GM23338 (cell line): ENCODE measurements at regions not wholly inside any gene's neighbourhood (a gene's known extent, or its start where the extent isn't known, plus 50 kb on each side); places are given as distances from the start of the nearest gene placed in this dataset.

Source experiments
- CREB1 ChIP-seq: fragments of 250-450 bp; sonication (Bioruptor Pico); IDR thresholded peaks from 2 replicates; pipeline ENCODE4 v1.5.0; 2020; ENCODE audit warnings: low read depth, mild to moderate bottlenecking, moderate library complexity
- EZH2 ChIP-seq: fragments of 200-600 bp; sonication (generic); IDR thresholded peaks from one replicate; pipeline ENCODE4 v1.8.0; 2017; ENCODE audit warnings: antibody characterized with exemption, mild to moderate bottlenecking, low read depth; ENCODE audit not compliant: unreplicated experiment
- EZH2phosphoT487 ChIP-seq: fragments of 200-600 bp; sonication (generic); IDR thresholded peaks from one replicate; pipeline ENCODE4 v1.8.1; 2018; ENCODE audit warnings: antibody characterized with exemption; ENCODE audit not compliant: unreplicated experiment
- JUNB ChIP-seq: IDR thresholded peaks from one replicate; pipeline ENCODE4 v1.6.1; 2016; ENCODE audit warnings: antibody characterized with exemption; ENCODE audit not compliant: unreplicated experiment
- NANOG ChIP-seq: IDR thresholded peaks from 2 replicates; pipeline ENCODE4 v1.6.1; 2016; ENCODE audit warnings: antibody characterized with exemption, borderline replicate concordance
- POLR2AphosphoS5 ChIP-seq: IDR thresholded peaks from 2 replicates; pipeline ENCODE4 v1.6.1; 2016; ENCODE audit warnings: antibody characterized with exemption, low read depth
- STAT1 ChIP-seq: IDR thresholded peaks from one replicate; pipeline ENCODE4 v1.6.1; 2016; ENCODE audit warnings: antibody characterized with exemption; ENCODE audit not compliant: unreplicated experiment
- ZNF331 ChIP-seq: fragments of 250-450 bp; sonication (Bioruptor Pico); IDR thresholded peaks from 2 replicates; pipeline ENCODE4 v1.5.0; 2020; ENCODE audit warnings: low read depth, mild to moderate bottlenecking, moderate library complexity
- TF ChIP-seq, protein P1 (sequence below), 2 experiments: fragments of 200-600 bp in 1 of 2; sonication (generic) in 1 of 2; conservative IDR thresholded peaks; 2 replicates each; pipeline versions ENCODE4 v1.5.1 to v1.6.1; 2016 to 2017; ENCODE audit warnings: antibody characterized with exemption in 2 of 2, low read depth in 2 of 2, mild to moderate bottlenecking in 2 of 2, moderate library complexity in 1 of 2
- TF ChIP-seq, protein P2 (sequence below): IDR thresholded peaks from 2 replicates; pipeline ENCODE4 v1.6.1; 2016; ENCODE audit warnings: antibody characterized with exemption
- TF ChIP-seq, protein P3 (sequence below): IDR thresholded peaks from one replicate; pipeline ENCODE4 v1.6.1; 2018; ENCODE audit warnings: antibody characterized with exemption; ENCODE audit not compliant: unreplicated experiment
- TF ChIP-seq, protein P4 (sequence below): fragments of 250-450 bp; sonication (Bioruptor Pico); IDR thresholded peaks from 2 replicates; pipeline ENCODE4 v1.5.0; 2020; ENCODE audit warnings: mild to moderate bottlenecking, moderate library complexity

DNA sequence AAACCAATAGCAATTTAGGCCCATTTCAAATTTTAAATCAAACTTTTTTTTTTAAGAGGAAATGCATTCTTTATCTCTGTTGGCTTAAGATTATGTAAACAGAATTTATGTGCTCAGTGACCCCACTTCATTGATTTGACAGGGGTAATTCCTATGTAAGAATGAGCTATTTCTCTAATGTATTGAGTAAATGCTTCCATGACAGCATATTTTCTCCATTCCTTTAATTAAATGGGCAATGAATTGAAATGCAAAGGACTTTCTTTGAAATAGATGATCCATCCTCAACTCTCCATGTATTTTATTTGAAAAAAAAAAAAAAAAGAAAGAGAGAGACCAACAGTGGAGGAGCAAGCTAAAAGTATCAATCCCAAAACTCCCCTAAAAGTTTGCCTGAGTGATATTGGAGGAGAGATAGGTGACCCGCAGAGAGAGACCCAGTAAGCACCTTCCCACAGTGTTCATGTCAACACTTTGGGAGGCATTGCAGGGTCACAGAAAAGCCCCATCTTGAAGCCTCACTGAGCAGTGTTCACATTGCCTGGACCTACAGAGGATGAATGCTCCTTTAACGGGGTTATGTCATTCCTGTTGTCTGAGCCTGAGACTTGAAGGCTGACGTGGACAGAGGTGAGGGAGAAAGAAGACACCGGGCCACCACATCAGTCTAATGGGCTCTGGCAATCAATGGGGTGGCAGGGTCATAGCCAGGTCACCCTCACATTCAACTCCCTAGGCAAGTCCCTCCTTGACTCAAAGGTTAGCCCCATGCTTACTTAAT, 176.0 kb downstream of the SHOX2 start:
- TF ChIP-seq, protein P1, sequence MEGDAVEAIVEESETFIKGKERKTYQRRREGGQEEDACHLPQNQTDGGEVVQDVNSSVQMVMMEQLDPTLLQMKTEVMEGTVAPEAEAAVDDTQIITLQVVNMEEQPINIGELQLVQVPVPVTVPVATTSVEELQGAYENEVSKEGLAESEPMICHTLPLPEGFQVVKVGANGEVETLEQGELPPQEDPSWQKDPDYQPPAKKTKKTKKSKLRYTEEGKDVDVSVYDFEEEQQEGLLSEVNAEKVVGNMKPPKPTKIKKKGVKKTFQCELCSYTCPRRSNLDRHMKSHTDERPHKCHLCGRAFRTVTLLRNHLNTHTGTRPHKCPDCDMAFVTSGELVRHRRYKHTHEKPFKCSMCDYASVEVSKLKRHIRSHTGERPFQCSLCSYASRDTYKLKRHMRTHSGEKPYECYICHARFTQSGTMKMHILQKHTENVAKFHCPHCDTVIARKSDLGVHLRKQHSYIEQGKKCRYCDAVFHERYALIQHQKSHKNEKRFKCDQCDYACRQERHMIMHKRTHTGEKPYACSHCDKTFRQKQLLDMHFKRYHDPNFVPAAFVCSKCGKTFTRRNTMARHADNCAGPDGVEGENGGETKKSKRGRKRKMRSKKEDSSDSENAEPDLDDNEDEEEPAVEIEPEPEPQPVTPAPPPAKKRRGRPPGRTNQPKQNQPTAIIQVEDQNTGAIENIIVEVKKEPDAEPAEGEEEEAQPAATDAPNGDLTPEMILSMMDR (conservative IDR thresholded peaks at IDR 0.05; ENCODE audit: low read depth in 2 of 2): no peak
- TF ChIP-seq, protein P2, sequence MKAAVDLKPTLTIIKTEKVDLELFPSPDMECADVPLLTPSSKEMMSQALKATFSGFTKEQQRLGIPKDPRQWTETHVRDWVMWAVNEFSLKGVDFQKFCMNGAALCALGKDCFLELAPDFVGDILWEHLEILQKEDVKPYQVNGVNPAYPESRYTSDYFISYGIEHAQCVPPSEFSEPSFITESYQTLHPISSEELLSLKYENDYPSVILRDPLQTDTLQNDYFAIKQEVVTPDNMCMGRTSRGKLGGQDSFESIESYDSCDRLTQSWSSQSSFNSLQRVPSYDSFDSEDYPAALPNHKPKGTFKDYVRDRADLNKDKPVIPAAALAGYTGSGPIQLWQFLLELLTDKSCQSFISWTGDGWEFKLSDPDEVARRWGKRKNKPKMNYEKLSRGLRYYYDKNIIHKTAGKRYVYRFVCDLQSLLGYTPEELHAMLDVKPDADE: no peak
- TF ChIP-seq, protein P3, sequence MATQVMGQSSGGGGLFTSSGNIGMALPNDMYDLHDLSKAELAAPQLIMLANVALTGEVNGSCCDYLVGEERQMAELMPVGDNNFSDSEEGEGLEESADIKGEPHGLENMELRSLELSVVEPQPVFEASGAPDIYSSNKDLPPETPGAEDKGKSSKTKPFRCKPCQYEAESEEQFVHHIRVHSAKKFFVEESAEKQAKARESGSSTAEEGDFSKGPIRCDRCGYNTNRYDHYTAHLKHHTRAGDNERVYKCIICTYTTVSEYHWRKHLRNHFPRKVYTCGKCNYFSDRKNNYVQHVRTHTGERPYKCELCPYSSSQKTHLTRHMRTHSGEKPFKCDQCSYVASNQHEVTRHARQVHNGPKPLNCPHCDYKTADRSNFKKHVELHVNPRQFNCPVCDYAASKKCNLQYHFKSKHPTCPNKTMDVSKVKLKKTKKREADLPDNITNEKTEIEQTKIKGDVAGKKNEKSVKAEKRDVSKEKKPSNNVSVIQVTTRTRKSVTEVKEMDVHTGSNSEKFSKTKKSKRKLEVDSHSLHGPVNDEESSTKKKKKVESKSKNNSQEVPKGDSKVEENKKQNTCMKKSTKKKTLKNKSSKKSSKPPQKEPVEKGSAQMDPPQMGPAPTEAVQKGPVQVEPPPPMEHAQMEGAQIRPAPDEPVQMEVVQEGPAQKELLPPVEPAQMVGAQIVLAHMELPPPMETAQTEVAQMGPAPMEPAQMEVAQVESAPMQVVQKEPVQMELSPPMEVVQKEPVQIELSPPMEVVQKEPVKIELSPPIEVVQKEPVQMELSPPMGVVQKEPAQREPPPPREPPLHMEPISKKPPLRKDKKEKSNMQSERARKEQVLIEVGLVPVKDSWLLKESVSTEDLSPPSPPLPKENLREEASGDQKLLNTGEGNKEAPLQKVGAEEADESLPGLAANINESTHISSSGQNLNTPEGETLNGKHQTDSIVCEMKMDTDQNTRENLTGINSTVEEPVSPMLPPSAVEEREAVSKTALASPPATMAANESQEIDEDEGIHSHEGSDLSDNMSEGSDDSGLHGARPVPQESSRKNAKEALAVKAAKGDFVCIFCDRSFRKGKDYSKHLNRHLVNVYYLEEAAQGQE: no peak
- TF ChIP-seq NANOG: no peak
- TF ChIP-seq POLR2AphosphoS5: no peak
- TF ChIP-seq EZH2: no peak
- no peak for TF ChIP-seq CREB1 (CRISPR knock-in tag)
- no peak for TF ChIP-seq EZH2phosphoT487
- TF ChIP-seq JUNB: no peak
- TF ChIP-seq STAT1: no peak
- TF ChIP-seq, protein P4, sequence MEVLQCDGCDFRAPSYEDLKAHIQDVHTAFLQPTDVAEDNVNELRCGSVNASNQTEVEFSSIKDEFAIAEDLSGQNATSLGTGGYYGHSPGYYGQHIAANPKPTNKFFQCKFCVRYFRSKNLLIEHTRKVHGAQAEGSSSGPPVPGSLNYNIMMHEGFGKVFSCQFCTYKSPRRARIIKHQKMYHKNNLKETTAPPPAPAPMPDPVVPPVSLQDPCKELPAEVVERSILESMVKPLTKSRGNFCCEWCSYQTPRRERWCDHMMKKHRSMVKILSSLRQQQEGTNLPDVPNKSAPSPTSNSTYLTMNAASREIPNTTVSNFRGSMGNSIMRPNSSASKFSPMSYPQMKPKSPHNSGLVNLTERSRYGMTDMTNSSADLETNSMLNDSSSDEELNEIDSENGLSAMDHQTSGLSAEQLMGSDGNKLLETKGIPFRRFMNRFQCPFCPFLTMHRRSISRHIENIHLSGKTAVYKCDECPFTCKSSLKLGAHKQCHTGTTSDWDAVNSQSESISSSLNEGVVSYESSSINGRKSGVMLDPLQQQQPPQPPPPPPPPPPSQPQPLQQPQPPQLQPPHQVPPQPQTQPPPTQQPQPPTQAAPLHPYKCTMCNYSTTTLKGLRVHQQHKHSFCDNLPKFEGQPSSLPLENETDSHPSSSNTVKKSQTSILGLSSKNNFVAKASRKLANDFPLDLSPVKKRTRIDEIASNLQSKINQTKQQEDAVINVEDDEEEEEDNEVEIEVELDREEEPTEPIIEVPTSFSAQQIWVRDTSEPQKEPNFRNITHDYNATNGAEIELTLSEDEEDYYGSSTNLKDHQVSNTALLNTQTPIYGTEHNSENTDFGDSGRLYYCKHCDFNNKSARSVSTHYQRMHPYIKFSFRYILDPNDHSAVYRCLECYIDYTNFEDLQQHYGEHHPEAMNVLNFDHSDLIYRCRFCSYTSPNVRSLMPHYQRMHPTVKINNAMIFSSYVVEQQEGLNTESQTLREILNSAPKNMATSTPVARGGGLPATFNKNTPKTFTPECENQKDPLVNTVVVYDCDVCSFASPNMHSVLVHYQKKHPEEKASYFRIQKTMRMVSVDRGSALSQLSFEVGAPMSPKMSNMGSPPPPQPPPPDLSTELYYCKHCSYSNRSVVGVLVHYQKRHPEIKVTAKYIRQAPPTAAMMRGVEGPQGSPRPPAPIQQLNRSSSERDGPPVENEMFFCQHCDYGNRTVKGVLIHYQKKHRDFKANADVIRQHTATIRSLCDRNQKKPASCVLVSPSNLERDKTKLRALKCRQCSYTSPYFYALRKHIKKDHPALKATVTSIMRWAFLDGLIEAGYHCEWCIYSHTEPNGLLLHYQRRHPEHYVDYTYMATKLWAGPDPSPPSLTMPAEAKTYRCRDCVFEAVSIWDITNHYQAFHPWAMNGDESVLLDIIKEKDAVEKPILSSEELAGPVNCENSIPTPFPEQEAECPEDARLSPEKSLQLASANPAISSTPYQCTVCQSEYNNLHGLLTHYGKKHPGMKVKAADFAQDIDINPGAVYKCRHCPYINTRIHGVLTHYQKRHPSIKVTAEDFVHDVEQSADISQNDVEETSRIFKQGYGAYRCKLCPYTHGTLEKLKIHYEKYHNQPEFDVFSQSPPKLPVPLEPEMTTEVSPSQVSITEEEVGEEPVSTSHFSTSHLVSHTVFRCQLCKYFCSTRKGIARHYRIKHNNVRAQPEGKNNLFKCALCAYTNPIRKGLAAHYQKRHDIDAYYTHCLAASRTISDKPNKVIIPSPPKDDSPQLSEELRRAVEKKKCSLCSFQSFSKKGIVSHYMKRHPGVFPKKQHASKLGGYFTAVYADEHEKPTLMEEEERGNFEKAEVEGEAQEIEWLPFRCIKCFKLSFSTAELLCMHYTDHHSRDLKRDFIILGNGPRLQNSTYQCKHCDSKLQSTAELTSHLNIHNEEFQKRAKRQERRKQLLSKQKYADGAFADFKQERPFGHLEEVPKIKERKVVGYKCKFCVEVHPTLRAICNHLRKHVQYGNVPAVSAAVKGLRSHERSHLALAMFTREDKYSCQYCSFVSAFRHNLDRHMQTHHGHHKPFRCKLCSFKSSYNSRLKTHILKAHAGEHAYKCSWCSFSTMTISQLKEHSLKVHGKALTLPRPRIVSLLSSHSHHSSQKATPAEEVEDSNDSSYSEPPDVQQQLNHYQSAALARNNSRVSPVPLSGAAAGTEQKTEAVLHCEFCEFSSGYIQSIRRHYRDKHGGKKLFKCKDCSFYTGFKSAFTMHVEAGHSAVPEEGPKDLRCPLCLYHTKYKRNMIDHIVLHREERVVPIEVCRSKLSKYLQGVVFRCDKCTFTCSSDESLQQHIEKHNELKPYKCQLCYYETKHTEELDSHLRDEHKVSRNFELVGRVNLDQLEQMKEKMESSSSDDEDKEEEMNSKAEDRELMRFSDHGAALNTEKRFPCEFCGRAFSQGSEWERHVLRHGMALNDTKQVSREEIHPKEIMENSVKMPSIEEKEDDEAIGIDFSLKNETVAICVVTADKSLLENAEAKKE (CRISPR knock-in tag): no peak
- TF ChIP-seq ZNF331: no peak
